Large intestine (tissue), 3 donors: ENCODE measurements at regions not wholly inside any gene's neighbourhood (a gene's known extent, or its start where the extent isn't known, plus 50 kb on each side); places are given as distances from the start of the nearest gene placed in this dataset.

Experiments used
- DNase-seq, 2 donors: peaks; one replicate each; pipeline versions ENCODE4 v3.0.0 to v3.0.0-alpha.2; 2013
- H3K27ac ChIP-seq: one replicate; pipeline ENCODE4 v1.5.1; 2013; ENCODE audit warnings: low read length
- H3K27me3 ChIP-seq: 2 replicates; pipeline ENCODE4 v1.6.1; 2013; ENCODE audit warnings: low read length; ENCODE audit not compliant: control insufficient read depth, insufficient read depth
- H3K36me3 ChIP-seq: 2 replicates; pipeline ENCODE4 v1.6.1; 2013; ENCODE audit warnings: low read length; ENCODE audit not compliant: control insufficient read depth, insufficient read depth
- H3K4me1 ChIP-seq: one replicate; pipeline ENCODE4 v1.6.1; 2013; ENCODE audit warnings: low read length; ENCODE audit not compliant: control insufficient read depth, insufficient read depth
- H3K4me3 ChIP-seq: one replicate; pipeline ENCODE4 v1.5.1; 2013; ENCODE audit warnings: low read length
- H3K9me3 ChIP-seq: one replicate; pipeline ENCODE4 v1.6.1; 2013; ENCODE audit warnings: mild to moderate bottlenecking, low read depth, low read length, moderate library complexity; ENCODE audit not compliant: control insufficient read depth
- WGBS: methylation state at CpG from one replicate; pipeline ENCODE4 v1.1.5; 2013; ENCODE audit warnings: low lambda C conversion rate; ENCODE audit not compliant: insufficient coverage; 5-methylcytosine and 5-hydroxymethylcytosine counted together

- Histone ChIP-seq H3K4me1 (no peaks in the 10 kb centered on the region), H3K27ac (no peak overlapping the region), H3K9me3 (no peaks in the 10 kb centered on the region), H3K4me3 (no peak overlapping the region), H3K36me3 (no peaks in the 10 kb centered on the region), H3K27me3 (no peaks in the 10 kb centered on the region)
- 92% methylated on average over 2 of the region's 5 CpGs for WGBS
- DNase-seq = no peak
These were observed 111.2 kb upstream of the RAPGEF2 start for GRCh38 chr4:158991534-158992155.

- Histone ChIP-seq H3K4me1 (no peaks in the 10 kb centered on the region), H3K4me3 (no peak overlapping the region), H3K27ac (no peak overlapping the region), H3K9me3 (no peaks in the 10 kb centered on the region), H3K27me3 (no peaks in the 10 kb centered on the region), H3K36me3 (no peaks in the 10 kb centered on the region)
- no CpG with 5 or more reads among the region's 2 CpGs for WGBS
- DNase-seq = no peak
These were observed 109.0 kb upstream of the RAPGEF2 start for GRCh38 chr4:158993891-158994290.

- Histone ChIP-seq H3K36me3 (no peaks in the 10 kb centered on the region), H3K27ac (no peak overlapping the region), H3K9me3 (no peaks in the 10 kb centered on the region), H3K4me1 (no peaks in the 10 kb centered on the region), H3K4me3 (no peak overlapping the region), H3K27me3 (no peaks in the 10 kb centered on the region)
- DNase-seq = peak in 1 of 2 donors; percentile 5
- WGBS = no CpG with 5 or more reads among the region's 2 CpGs
These were observed 107.8 kb upstream of the RAPGEF2 start for GRCh38 chr4:158995040-158995439.

DNA sequence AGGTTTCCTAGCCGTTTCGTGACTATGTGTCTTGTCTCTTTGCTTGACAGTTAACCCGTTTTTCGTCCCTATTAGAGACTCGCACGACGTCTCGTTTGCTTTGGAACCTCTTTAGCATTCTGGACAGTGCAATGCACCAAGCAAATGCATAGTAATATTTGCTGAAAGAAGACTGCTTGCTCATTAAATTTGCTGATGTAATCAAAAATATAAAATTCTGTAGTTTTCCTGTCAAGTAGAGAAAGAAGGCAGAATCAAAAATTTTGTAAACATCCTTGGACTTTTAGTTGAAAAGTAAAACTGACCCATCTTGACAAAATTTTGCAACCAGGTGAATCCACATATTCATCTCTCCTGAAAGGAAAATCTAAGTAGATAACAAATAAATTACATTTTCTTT lies 106.9 kb upstream of the RAPGEF2 start:
- DNase-seq = no peak
- Histone ChIP-seq H3K9me3 (no peaks in the 10 kb centered on the region), H3K27ac (no peak overlapping the region), H3K4me1 (no peaks in the 10 kb centered on the region), H3K27me3 (no peaks in the 10 kb centered on the region), H3K4me3 (no peak overlapping the region), H3K36me3 (no peaks in the 10 kb centered on the region)
- 90% methylated on average over 2 of the region's 8 CpGs for WGBS

DNA sequence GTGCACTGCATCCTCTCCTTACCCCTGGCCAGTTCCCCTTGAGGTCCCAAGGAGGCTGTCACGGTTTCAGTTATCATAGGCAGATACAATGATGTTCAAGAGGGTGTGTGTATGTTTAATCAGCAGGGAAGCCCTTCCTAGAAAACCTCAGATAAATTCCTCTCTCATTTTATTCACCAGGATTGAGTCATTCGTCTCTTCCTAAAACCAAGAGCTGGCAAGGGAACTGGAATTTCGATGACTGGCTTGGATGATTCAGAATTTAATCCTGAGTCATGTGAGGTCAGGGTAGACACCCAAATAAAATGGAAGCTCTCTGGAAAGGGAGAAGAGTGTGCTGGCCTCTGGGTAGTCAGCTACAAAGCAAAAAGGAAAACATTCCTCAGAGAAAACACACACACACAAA lies 106.2 kb upstream of the RAPGEF2 start:
- no CpG with 5 or more reads among the region's 3 CpGs for WGBS
- no peaks in the 10 kb centered on the region for H3K4me1 ChIP-seq
- no peak overlapping the region for H3K4me3 ChIP-seq
- no peak for DNase-seq
- H3K36me3 ChIP-seq = no peaks in the 10 kb centered on the region
- H3K27ac ChIP-seq = no peak overlapping the region
- no peaks in the 10 kb centered on the region for H3K9me3 ChIP-seq
- no peaks in the 10 kb centered on the region for H3K27me3 ChIP-seq

DNA sequence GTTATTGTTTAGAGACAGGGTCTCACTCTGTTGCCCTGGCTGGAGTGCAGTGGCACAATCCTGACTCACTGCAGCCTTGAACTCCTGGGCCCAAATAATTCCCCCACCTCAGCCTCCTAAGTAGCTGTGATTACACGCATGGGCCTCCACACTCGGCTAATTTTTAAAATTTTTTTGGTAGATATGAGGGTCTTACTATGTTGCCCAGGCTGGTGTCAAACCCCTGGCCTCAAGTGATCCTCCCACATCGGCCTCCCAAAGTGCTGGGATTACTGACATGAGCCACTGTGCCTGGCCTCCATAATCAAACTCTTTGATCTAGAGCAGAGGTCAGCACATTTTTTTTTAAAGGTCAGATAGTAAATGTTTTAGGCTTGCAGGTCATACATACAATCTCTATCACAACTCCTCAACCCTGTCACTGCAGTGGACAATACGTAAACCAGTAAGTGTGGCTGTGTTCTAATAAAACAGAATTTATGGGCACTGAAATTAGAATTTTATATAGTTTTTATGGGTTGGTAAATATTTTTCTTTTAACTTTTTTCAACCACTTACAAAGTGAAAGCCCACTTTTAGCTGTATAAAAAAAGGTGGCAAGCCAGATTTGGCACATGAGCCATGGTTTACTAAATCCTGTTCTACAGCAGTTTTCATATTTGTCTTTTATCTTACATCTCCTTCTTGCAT lies 105.1 kb upstream of the RAPGEF2 start:
- Histone ChIP-seq H3K36me3 (no peaks in the 10 kb centered on the region), H3K4me1 (no peaks in the 10 kb centered on the region), H3K27ac (no peak overlapping the region), H3K4me3 (no peak overlapping the region), H3K9me3 (no peaks in the 10 kb centered on the region), H3K27me3 (no peaks in the 10 kb centered on the region)
- DNase-seq = no peak
- no CpG with 5 or more reads among the region's 4 CpGs for WGBS

DNA sequence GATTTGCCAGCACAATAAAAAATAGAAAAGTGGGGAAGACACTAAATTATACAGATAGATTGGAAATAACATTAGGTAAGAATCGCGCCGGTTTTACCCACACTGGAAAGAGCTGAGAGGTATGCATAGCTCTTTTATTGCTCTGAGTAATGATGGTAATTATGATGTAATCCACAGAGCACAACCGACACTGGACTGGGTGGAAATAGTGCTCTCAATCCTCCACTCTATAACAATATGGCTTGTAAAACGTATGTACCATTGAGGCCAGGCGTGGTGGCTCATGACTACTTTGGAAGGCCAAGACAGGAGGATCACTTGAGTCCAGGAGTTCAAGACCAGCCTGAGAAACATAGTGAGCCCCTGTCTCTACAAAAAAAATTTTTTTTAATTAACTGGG lies 104.3 kb upstream of the RAPGEF2 start:
- H3K27me3 ChIP-seq = no peaks in the 10 kb centered on the region
- peak overlapping the region; percentile 53 for H3K27ac ChIP-seq
- peak; percentile 69 to 80 for DNase-seq
- H3K4me1 ChIP-seq = no peaks in the 10 kb centered on the region
- WGBS = no CpG with 5 or more reads among the region's 6 CpGs
- H3K9me3 ChIP-seq = no peaks in the 10 kb centered on the region
- no peak overlapping the region for H3K4me3 ChIP-seq
- no peaks in the 10 kb centered on the region for H3K36me3 ChIP-seq

GRCh38 chr4:158999166-158999682 lies 103.7 kb upstream of the RAPGEF2 start:
- Histone ChIP-seq H3K4me1 (no peaks in the 10 kb centered on the region), H3K36me3 (no peaks in the 10 kb centered on the region), H3K27me3 (no peaks in the 10 kb centered on the region), H3K4me3 (no peak overlapping the region), H3K9me3 (no peaks in the 10 kb centered on the region), H3K27ac (peak overlapping the region; percentile 53)
- peak; percentile 18 to 48 for DNase-seq

GRCh38 chr4:158999849-159000248 lies 103.0 kb upstream of the RAPGEF2 start:
- no peaks in the 10 kb centered on the region for H3K9me3 ChIP-seq
- DNase-seq = no peak

GRCh38 chr4:159002950-159003349 lies 99.9 kb upstream of the RAPGEF2 start:
- Histone ChIP-seq H3K27ac (no peak overlapping the region), H3K36me3 (no peaks in the 10 kb centered on the region), H3K4me1 (no peaks in the 10 kb centered on the region), H3K9me3 (no peaks in the 10 kb centered on the region), H3K4me3 (no peak overlapping the region), H3K27me3 (no peaks in the 10 kb centered on the region)
- WGBS = 57% methylated on average over 1 of the region's 3 CpGs
- DNase-seq = peak in 1 of 2 donors; percentile 28

More at GRCh38 chr4:158999849-159000248, 103.0 kb upstream of the RAPGEF2 start:
- Histone ChIP-seq H3K4me3 (no peak overlapping the region), H3K4me1 (no peaks in the 10 kb centered on the region), H3K36me3 (no peaks in the 10 kb centered on the region), H3K27ac (peak overlapping the region; percentile 38), H3K27me3 (no peaks in the 10 kb centered on the region)
- 75% methylated on average over 1 of the region's 1 CpG for WGBS
